TTC549 (cell line): ENCODE measurements at regions not wholly inside any gene's neighbourhood (a gene's known extent, or its start where the extent isn't known, plus 50 kb on each side); places are given as distances from the start of the nearest gene placed in this dataset.
"Not testable (repeated sequence)": the region's sequence is repeated elsewhere in the genome, so short reads cannot be mapped to it uniquely, and the experiment has no call there.

Experiments used
- FAIRE-seq: peaks from 2 replicates; lab custom pipeline; 2012; peaks lifted over from hg19 to GRCh38; lab: Jason Lieb, UNC

DNA sequence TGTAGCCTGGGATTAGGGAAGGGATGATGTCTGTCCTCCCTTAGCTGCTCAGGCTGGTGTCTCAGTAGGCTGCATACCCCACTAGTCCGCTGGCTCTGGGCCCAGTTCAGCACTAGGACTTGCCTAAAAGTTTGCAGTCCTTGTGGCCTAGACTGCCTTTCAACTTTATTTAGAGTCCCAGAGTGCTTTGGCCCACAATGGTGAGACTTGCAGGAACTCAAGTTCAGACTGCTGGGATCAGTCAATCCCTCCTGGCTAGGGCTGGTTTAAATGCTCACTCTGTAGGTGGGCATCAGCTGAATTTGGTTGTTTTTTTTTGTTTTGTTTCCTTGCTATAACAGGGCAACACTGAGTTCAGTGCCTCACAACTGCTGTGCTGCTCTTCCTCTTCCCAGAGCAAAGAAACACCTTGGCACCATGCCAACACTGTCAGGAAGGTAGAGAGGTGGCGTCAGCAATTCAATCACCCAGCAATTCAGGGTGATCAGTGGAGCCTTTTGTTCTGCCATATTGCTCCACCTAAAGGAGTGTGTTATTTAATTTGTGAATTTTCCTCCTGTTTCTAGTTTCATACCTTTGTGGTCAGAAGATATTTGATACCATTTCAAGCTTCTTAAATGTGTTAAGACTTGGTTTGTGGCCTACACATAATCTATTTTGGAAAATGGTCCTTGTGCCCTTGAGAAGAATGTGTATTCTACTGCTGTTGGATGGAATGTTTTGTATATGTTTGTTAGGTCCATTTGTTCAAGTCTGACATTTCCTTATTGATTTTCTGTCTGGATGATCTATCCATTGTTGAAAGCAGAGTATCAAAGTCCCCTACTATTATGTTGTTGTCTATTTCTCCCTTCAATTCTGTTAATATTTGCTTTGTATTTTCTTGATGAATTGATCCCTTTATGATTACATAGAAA lies 284.0 kb upstream of the PMFBP1 start:
- no peak for FAIRE-seq

DNA sequence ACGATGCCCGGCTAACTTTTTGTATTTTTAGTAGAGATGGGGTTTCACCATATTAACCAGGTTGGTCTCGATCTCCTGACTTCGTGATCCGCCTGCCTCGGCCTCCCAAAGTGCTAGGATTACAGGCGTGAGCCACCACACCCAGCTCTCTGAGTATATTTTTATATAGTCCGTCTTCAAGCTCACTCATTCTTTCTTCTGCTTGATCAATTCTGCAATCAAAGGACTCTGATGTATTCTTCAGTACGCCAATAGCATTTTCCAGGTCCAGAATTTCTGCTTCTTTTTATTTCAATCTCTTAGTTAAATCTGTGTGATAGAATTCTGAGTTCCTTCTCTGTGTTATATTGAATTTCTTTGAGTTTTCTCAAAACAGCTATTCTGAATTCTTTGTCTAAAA lies 281.9 kb upstream of the PMFBP1 start:
- FAIRE-seq, result not testable (repeated sequence)

DNA sequence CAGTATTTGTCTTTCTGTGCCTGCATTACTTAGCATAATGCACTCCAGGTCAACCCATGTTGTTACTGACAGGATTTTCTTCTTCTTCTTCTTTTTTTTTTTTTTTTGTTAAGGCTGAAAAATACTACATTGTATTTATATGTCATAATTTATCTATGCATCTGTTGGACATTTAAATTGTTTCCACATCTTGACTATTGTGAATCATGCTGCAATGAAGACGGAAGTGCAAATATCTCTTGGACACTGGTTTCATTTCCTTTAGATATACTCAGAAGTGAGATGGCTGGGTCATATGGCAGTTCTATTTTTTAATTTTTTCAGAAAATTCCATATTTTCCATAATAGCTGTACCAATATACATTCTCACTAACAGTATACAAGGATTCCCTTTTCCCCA lies 272.7 kb upstream of the PMFBP1 start:
- FAIRE-seq, result no peak

DNA sequence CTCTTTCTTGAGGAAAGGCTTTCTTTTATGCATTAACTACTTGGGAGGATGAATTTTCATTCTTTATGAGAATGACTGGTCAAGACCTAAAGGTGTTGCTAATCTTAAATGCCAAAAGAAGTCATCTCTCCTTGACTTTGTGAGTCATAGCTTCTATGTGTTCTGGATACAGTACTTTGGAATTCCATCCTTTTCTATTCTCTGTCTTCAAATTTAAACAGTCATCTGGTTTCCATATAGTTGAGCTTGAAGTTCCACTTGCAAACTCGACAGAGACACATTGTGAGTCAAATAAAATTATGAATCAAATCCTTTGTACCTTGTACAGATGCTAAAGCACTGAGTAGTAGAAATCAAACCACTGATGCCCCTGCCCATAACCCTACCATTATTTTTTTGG lies 271.9 kb upstream of the PMFBP1 start:
- no peak for FAIRE-seq

DNA sequence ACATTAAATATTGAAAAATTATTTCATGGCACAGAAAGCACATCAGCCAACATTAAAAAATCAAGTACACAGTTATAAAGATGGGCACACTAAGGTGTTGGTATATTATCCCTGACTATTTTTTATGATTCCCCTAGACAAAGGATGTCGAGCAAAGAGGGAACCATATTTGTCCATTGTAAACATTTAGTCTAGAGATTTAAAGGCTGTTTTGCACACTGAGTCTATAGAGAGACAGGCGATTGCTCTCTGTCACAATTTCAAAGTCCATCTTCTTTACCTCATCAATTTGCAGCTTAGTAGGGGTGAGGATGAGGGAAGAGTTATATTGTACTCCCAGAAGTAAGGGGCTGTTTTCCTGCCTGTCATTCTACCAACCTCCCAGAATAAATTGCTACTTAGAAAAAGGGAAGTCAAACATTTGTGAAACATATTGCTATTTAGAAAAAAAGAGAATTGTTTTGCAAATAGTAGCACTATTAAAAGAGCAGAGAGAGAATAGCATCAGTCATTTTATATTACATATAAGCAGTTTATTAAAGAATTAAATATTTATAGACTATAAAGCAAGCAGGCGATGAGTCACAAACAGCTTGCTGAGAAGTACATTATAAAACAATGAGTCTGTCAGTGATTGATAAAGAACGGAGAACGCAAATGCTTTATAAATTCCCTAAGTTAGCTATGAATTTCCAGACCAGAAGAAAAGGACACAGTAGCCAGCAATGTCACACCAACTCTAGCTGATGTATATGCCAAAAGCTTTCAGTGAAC lies 270.6 kb upstream of the PMFBP1 start:
- no peak for FAIRE-seq

DNA sequence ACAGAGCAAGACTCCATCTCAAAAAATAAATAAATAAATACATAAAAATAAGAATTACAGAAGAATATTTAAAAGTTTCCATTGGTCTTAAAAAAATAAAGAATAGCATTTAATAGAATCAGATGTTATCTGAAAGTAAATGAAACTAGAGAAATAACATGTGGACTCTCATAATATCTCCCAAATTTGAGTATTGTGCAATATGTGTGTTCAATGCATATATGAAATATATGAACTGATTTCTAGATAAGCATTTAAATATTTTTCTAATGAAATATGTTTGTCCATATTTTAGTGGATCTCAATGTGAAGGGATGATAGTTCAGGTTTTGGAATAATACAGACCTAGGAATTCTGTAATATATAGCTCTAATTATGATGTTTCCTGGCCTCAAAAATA lies 265.9 kb upstream of the PMFBP1 start:
- FAIRE-seq, result no peak

DNA sequence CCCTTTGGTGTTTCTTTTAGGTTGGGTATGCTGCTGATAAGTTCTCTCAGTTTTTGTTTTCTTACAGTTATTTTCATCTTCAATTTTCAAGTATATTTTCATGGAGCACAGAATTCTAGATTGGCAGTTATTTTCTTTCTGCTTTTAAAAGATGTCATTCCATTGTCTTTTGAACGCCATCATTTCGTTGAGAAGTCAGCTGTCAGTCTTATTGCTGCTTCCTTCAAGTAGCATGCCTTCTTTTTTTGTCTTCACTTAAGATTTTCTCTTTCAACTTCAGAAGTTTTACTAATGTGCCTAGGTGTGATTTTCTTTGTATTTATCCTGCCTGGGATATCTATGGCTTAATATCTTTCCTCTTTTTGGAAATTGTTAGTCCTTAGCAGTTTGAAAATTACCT lies 262.2 kb upstream of the PMFBP1 start:
- no peak for FAIRE-seq

DNA sequence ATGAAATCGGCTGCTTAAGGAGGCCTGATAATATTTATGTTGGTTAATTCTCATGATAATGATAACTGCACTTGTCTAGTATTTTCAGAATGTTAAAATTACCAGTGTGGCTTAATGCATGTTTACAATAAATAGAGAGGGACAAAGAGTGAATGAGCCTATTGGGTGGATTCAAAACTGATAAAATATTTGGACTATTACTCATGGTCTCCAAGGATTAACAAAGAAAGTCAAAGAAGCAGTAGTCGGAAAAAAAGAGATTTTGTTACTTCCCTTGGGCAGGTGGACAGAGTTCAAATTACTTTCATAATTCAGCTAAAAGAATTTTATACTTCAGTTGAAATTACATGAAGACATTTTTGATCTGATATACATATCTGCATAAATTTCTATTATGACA lies 258.2 kb upstream of the PMFBP1 start:
- no peak for FAIRE-seq

DNA sequence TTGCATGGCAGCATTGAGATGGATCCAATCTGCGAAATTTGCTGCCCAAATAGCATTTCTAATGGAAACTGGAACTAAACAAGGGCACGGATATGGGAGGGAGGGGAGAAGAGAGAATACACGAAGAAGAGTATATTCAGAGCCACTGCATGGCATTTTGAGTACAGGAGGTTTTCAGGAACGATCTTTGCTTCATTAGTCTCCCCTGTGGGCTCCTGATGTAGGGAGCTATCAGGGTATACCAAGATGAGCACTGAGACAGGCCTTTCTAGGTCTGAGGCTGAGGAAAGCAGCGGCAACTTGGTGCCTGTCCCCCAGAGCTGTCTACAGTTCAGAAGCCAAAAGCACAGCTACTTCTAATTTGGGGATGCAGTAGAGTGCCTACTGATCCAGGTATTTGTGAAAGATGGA lies 257.7 kb upstream of the PMFBP1 start:
- FAIRE-seq, result no peak

DNA sequence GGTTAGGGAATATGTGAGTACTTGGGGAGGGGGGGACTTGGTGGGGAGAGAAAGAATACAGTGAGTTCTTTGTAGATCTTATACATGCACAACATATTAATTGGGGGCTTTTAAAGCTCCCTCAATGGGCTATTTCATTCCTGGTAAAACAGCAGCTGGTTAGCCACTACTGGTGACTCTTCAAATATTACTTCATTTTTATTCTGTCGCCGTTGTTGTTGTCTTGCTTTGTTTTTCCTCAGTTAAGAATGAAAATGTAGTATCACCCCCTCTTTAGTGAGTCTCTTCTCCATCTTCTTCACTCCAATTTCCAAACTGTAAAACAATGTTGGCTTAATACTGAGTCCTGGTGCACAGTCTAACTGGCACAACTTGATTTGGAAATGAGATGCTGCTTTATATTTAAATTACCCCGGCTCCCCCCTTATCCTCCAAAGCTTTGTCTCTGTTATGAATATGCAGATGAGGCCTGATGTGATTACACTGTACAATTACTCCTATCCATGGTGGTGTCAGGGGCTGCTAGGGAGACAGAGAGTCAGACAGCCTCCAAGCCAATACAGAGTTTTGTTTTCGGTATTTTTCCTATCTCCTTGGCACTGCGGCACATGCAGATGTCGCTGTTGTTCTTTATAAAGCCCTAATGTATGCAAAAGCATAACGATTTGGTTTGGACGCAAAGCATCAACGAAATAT lies 256.9 kb upstream of the PMFBP1 start:
- FAIRE-seq, result no peak

DNA sequence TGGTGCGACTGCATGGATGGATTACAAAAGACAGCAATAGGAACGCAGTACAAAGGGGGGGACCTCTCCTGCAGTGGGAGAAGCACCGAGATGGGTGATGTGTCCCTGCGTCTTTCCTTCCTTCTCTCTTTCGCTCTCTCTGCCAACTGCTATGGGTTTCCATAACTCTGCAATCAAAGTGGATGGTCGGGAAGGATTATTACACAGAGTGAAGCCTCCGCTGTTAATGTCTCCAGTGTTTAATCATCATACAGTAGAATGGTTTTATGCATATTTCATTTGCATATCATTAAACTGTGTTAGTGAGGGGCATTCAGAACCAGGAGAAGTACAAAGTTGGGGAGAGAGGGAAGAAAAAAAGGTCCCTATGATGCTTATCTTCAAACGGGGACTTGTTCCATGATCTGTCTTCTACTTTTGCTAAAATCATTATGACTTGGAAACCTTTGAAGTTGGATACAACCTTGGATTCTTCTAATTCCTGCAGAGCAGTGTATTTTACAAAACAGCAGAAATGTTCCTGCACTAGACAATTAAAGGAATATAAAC lies 255.9 kb upstream of the PMFBP1 start:
- FAIRE-seq, result no peak

DNA sequence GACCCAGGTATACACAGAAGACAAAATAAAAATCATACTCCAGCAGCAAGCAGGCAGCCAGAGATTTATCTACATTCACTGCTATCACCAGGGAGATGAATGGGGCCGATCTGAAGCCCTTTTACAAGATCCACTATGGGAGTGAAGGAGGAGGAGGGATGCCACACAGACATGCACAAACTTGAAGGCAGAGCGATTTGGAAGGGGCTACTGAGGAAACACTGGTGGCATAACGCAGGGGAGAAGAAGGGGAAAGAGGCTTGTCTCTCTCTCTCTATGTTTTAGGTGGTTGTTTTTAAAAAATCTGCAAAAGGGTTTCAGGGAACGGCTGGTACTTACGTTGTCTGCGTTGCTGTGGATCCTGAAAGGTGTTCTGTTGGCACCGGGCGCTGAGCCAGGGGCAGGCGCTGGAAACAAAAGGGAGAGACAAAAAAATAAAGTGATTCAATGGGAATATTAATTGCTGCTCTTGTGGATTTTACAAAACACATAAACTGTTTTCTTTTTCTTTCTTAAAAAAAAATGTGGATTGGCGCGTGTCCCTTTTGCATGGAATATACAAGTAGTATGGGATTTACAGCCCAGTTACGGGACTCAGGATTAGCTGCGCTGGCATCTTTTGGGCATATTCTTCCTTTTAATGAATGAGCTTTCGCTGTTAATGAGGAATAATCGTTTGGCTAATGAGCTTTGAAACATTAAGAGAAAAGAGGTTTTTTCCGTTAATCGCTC lies 255.3 kb upstream of the PMFBP1 start:
- no peak for FAIRE-seq

DNA sequence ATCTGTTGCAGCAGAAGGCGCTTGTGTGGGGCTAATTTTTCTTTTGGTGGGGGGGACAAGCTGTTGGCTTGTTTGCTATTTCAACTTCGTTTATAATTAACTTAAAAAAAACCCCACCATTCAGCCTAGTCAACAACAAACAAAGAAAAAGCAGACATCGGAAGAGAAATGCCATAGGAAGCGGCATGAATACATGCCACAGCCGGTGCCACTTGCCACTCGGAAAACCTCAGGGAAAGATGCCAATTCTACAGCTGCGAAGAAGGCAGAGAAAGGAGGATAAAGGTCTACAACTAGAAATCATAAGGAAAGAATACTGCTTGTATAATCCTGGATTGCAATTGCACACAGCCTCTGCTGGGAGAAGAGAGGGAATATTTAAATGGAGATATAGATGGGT lies 254.4 kb upstream of the PMFBP1 start:
- FAIRE-seq, result no peak

DNA sequence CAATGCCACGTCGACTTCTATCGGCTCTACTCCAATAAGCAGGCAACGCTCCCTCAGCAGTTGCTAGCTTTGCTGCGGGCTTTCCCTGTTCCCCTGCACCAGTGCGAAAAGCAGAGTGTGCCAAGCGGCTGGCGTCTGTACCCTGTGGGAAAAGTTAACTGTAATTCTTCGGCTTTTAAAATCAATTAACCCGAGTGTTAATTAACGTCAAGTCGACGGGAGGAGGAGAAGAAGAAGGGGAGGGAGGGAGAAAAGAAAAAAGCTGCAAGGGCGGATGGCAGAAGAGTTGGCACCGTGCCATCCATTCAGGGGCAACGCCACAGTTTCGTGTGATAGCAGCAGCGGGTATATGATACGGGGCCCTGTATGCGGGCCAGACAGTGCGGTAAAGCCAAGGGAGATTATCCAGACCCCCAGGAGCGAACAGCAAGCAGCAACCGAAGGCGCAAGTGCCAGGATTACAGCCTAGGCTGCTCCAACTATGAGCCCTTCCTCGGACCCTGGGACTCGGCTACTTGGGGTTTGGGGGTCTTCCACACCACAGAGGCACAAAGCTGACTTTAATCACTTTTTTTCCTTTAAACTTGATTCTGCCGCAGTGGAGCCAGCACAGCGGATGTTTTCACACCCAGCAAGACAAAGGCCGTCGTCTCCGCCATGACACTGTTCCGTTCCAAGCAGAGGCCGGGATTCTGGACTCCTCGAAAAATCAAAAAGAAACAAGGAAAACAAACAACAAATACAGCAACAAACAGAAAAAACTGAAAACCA lies 253.8 kb upstream of the PMFBP1 start:
- FAIRE-seq, result no peak

DNA sequence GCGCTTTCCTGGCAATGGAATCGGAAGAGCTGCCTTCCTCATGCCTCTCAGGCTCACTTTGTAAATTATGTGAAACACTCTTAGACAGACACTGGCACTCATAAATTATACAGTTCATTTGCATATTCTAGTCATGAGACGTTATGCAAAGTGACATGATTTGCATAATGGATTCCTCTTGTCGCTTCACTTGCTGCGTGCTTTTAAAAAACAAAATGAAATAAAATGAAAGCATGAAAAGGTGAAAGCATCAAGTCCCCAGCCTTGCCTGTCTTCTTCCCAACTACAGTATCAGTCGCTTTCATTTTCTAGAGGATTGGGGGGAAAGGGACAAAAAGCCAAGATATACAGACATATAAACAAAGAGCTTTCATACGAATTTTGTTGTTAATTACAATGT lies 252.8 kb upstream of the PMFBP1 start:
- no peak for FAIRE-seq

DNA sequence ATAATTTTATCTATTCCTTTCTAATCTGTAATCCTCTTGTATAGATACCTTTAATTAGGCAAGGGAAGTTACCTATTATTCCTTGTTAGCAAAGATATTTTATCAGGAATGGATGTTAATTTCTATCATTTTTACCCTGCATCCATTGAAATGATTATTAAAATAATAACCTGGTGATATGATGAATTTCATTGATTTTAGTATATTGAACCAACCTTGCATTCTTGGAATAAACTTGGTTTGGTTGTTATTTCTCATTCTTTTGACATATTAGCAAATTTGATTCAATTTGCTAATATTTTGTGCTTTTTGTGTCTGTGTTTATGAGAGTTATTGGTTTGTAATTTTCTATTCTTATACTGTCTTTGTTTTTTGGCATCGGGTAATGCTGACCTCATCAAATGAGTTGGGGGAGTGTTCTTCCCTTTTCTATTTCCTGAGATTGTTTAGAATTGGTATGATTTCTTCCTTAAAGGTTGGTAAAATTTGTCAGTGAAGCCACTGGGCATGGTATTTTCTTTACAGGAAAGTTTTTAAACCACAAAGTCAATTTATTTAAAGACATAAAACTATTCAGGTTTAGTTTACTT lies 250.4 kb upstream of the PMFBP1 start:
- FAIRE-seq, result no peak

DNA sequence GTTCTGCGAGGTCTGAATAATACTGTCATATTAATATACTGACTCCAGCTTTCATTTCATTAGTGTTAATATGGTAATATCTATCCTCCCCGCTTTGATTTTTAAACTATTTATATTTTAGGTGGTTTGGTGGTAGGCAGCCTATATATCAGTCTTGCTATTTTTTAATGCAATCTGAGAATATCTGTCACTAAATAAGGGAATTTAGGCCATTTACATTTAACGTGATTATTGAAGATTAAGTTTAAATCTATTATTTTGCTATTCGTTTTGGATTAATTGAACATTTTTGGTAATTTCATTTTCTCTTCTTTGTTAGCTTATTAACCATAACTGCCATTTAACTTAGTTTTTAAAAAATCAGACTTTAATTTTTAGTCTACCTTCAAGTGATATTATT lies 247.7 kb upstream of the PMFBP1 start:
- FAIRE-seq, result no peak

DNA sequence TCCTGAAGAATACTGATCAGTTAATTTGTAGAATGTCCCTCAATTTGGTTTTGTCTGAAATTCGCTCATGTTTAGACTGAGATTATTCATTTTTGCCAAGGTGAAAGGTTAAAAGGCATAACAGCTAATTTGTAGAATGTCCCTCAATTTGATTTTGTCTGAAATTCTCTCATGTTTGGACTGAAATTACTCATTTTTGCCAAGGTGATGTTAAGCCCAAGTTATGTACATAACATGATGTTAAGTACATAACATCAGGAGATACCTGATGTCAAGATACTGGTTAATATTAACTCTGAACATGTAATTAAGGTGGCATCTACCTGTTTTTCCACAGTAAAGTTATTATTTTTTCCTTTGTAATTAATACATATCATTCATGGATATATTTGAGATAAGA lies 243.4 kb upstream of the PMFBP1 start:
- FAIRE-seq, result no peak

DNA sequence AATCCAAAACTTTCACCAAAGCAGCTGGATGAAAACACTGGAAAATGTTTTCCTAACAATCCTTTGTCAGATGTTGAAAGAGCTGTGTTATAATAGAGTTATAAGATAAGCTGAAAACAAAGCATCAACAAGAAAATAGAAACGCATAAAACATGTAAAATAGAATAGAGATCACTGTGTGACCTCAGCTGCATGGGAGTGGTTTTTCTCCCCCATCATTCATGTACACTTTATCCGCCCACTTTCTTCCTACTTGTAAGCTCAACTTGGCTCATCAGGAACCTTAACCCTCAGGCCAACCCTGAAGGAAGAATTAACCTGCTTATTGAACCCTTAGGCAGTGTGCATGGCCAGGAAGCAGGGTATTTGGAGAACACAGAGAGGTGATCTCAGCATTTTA lies 238.5 kb upstream of the PMFBP1 start:
- no peak for FAIRE-seq

DNA sequence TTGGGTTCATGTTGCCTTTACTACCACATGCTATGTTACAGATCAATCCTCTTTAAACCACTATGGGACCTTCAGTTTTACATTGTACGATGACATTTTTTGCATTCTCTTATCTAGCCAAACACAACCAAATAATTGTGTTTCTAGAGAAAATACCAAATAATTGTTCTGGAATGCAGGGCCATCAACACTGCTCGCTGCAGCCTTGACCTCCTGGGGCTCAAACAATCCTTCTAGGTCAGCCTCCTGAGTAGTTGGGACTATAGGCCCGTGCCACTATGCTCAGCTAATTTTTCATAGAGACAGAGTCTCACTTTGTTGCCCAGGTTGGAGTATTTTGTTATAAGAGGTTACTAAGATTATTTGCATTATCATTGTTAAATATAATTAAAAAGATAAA lies 237.5 kb upstream of the PMFBP1 start:
- no peak for FAIRE-seq

DNA sequence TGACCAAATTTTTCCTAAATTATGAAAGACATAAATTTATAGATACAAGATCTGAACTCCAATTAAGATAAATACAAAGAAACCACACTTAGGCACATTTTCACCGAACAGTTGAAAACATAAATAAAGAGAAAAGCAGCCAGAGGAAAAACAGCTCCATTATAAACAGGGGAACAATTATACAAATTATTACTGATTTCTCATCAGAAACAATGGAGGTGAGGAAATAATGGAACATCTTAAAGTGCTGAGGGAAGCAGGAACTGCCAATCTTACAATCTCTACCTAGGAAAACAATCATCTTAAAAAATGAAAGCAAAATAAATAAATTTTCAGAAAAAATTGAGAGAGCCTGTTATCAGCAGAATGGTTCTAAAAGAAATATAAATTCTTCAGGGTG lies 234.4 kb upstream of the PMFBP1 start:
- no peak for FAIRE-seq
